Mesodermal cell (in vitro differentiated cells): ENCODE measurements at regions not wholly inside any gene's neighbourhood (a gene's known extent, or its start where the extent isn't known, plus 50 kb on each side); places are given as distances from the start of the nearest gene placed in this dataset.
"Not testable (repeated sequence)": the region's sequence is repeated elsewhere in the genome, so short reads cannot be mapped to it uniquely, and the experiment has no call there.

Source experiments
- H3K27ac ChIP-seq: 2 replicates; pipeline ENCODE4 v1.7.0; 2013; ENCODE audit warnings: mild to moderate bottlenecking, low read depth, low read length, moderate library complexity; ENCODE audit not compliant: severe bottlenecking
- H3K36me3 ChIP-seq: 2 replicates; pipeline ENCODE4 v1.7.1; 2013; ENCODE audit warnings: mild to moderate bottlenecking, low read length, moderate library complexity; ENCODE audit not compliant: control insufficient read depth, insufficient read depth
- H3K4me1 ChIP-seq: one replicate; pipeline ENCODE4 v1.7.1; 2013; ENCODE audit warnings: mild to moderate bottlenecking, low read length; ENCODE audit not compliant: insufficient read depth, control insufficient read depth, poor library complexity, severe bottlenecking
- H3K4me3 ChIP-seq: 2 replicates; pipeline ENCODE4 v1.7.0; 2013; ENCODE audit warnings: low read length, control low read depth, mild to moderate bottlenecking; ENCODE audit not compliant: insufficient read depth, poor library complexity, severe bottlenecking; ENCODE audit errors: extremely low read depth
- H3K9me3 ChIP-seq: 2 replicates; pipeline ENCODE4 v1.7.1; 2013; ENCODE audit warnings: mild to moderate bottlenecking, low read length, moderate library complexity; ENCODE audit not compliant: control insufficient read depth
- WGBS, 2 experiments: methylation state at CpG; one replicate each; pipeline ENCODE4 v1.1.5; 2013; ENCODE audit warnings: missing lambda C conversion rate in 2 of 2; ENCODE audit not compliant: insufficient coverage in 2 of 2; 5-methylcytosine and 5-hydroxymethylcytosine counted together

- H3K4me1 ChIP-seq, result no peaks in the 10 kb centered on the region
- no peaks in the 10 kb centered on the region for H3K36me3 ChIP-seq
- H3K9me3 ChIP-seq, result no peaks in the 10 kb centered on the region
- no peak overlapping the region for H3K4me3 ChIP-seq
- no peak overlapping the region for H3K27ac ChIP-seq
These were observed 142.0 kb upstream of the FAT3 start for GRCh38 chr11:92082652-92083051.

- WGBS, 2 experiments, result no CpG with 5 or more reads among the region's 1 CpG
- H3K9me3 ChIP-seq, H3K4me1 ChIP-seq, H3K4me3 ChIP-seq, H3K27ac ChIP-seq, H3K36me3 ChIP-seq: not testable (repeated sequence)
These were observed 150.1 kb upstream of the FAT3 start for GRCh38 chr11:92074498-92074897.

- Histone ChIP-seq H3K4me3 (no peak overlapping the region), H3K27ac (no peak overlapping the region)
These were observed 153.0 kb upstream of the FAT3 start for GRCh38 chr11:92071660-92072059.

GRCh38 chr11:92070026-92070889 lies 154.4 kb upstream of the FAT3 start:
- Histone ChIP-seq H3K36me3 (no peaks in the 10 kb centered on the region), H3K4me3 (no peak overlapping the region), H3K27ac (no peak overlapping the region), H3K9me3 (no peaks in the 10 kb centered on the region), H3K4me1 (no peaks in the 10 kb centered on the region)
- WGBS, 2 experiments, result no CpG with 5 or more reads among the region's 1 CpG

More at GRCh38 chr11:92071660-92072059, 153.0 kb upstream of the FAT3 start:
- H3K9me3 ChIP-seq, result no peaks in the 10 kb centered on the region
- no peaks in the 10 kb centered on the region for H3K4me1 ChIP-seq
- H3K36me3 ChIP-seq, result no peaks in the 10 kb centered on the region

GRCh38 chr11:92067016-92067415 lies 157.6 kb upstream of the FAT3 start:
- Histone ChIP-seq H3K36me3 (no peaks in the 10 kb centered on the region), H3K4me1 (no peaks in the 10 kb centered on the region), H3K27ac (no peak overlapping the region), H3K9me3 (no peaks in the 10 kb centered on the region), H3K4me3 (no peak overlapping the region)

GRCh38 chr11:92061456-92062062 lies 163.1 kb upstream of the FAT3 start:
- Histone ChIP-seq H3K9me3 (no peaks in the 10 kb centered on the region), H3K27ac (no peak overlapping the region), H3K4me3 (no peak overlapping the region), H3K4me1 (no peaks in the 10 kb centered on the region), H3K36me3 (no peaks in the 10 kb centered on the region)
- 89 to 100% methylated on average over 1 to 3 of the region's 3 CpGs for WGBS, 2 experiments

GRCh38 chr11:92057849-92058442 lies 166.7 kb upstream of the FAT3 start:
- no peak overlapping the region for H3K4me3 ChIP-seq
- WGBS, 2 experiments, result no CpG with 5 or more reads among the region's 2 CpGs
- no peaks in the 10 kb centered on the region for H3K4me1 ChIP-seq
- no peaks in the 10 kb centered on the region for H3K9me3 ChIP-seq
- no peaks in the 10 kb centered on the region for H3K36me3 ChIP-seq
- H3K27ac ChIP-seq, result no peak overlapping the region

- Histone ChIP-seq H3K4me1 (no peaks in the 10 kb centered on the region), H3K27ac (no peak overlapping the region), H3K4me3 (no peak overlapping the region), H3K9me3 (no peaks in the 10 kb centered on the region), H3K36me3 (no peaks in the 10 kb centered on the region)
These were observed 171.4 kb upstream of the FAT3 start for GRCh38 chr11:92053216-92053615.

GRCh38 chr11:92050305-92050704 lies 174.3 kb upstream of the FAT3 start:
- no peaks in the 10 kb centered on the region for H3K36me3 ChIP-seq
- no peak overlapping the region for H3K27ac ChIP-seq
- 86 to 89% methylated on average over 1 of the region's 2 CpGs for WGBS, 2 experiments
- no peaks in the 10 kb centered on the region for H3K4me1 ChIP-seq
- H3K9me3 ChIP-seq, result no peaks in the 10 kb centered on the region
- no peak overlapping the region for H3K4me3 ChIP-seq

GRCh38 chr11:92048415-92048814 lies 176.2 kb upstream of the FAT3 start:
- H3K9me3 ChIP-seq, result no peaks in the 10 kb centered on the region
- no peaks in the 10 kb centered on the region for H3K36me3 ChIP-seq
- H3K27ac ChIP-seq, result no peak overlapping the region
- H3K4me1 ChIP-seq, result no peaks in the 10 kb centered on the region
- no CpG with 5 or more reads among the region's 1 CpG for WGBS, 2 experiments
- no peak overlapping the region for H3K4me3 ChIP-seq

- Histone ChIP-seq H3K36me3 (no peaks in the 10 kb centered on the region), H3K27ac (no peak overlapping the region), H3K4me3 (no peak overlapping the region), H3K9me3 (no peaks in the 10 kb centered on the region), H3K4me1 (no peaks in the 10 kb centered on the region)
These were observed 178.5 kb upstream of the FAT3 start for GRCh38 chr11:92046103-92046502.
